BLaER1 (cell line): ENCODE measurements at regions not wholly inside any gene's neighbourhood (a gene's known extent, or its start where the extent isn't known, plus 50 kb on each side); places are given as distances from the start of the nearest gene placed in this dataset.

Experiments
- H3K27ac ChIP-seq: shearing (Covaris generic); formaldehyde crosslinking; 2 replicates; pipeline ENCODE4 v1.8.1; 2022
- H3K27me3 ChIP-seq: shearing (Covaris generic); formaldehyde crosslinking; 2 replicates; pipeline ENCODE4 v1.8.1; 2022
- H3K36me3 ChIP-seq: shearing (Covaris generic); formaldehyde crosslinking; 2 replicates; pipeline ENCODE4 v1.8.1; 2022
- H3K4me1 ChIP-seq: shearing (Covaris generic); formaldehyde crosslinking; 2 replicates; pipeline ENCODE4 v1.8.1; 2022
- H3K4me2 ChIP-seq: shearing (Covaris generic); formaldehyde crosslinking; 2 replicates; pipeline ENCODE4 v1.8.1; 2022
- H3K4me3 ChIP-seq: shearing (Covaris generic); formaldehyde crosslinking; 2 replicates; pipeline ENCODE4 v1.8.1; 2022
- H3K9ac ChIP-seq: shearing (Covaris generic); formaldehyde crosslinking; 2 replicates; pipeline ENCODE4 v1.8.1; 2022
- H3K9me3 ChIP-seq: shearing (Covaris generic); formaldehyde crosslinking; 2 replicates; pipeline ENCODE4 v1.8.1; 2022
- H4K20me1 ChIP-seq: shearing (Covaris generic); formaldehyde crosslinking; 2 replicates; pipeline ENCODE4 v1.8.1; 2022
- Cebpa-rat ChIP-seq: shearing (Covaris generic); IDR thresholded peaks from 2 replicates; pipeline ENCODE4 v1.8.1; 2022

GRCh38 chr17:65398040-65398787, 163.2 kb downstream of the AXIN2 start:
- no peak overlapping the region for H3K4me2 ChIP-seq
- no peak for TF ChIP-seq Cebpa-rat
- no peaks in the 10 kb centered on the region for H4K20me1 ChIP-seq
- H3K4me3 ChIP-seq, result no peak overlapping the region
- H3K27me3 ChIP-seq, result no peaks in the 10 kb centered on the region
- H3K4me1 ChIP-seq, result peaks cover 7% of the 10 kb centered on the region; the same call in 1 of the 2 replicates
- no peak overlapping the region for H3K9ac ChIP-seq
- H3K9me3 ChIP-seq, result no peaks in the 10 kb centered on the region
- H3K27ac ChIP-seq, result no peak overlapping the region
- H3K36me3 ChIP-seq, result no peaks in the 10 kb centered on the region

DNA sequence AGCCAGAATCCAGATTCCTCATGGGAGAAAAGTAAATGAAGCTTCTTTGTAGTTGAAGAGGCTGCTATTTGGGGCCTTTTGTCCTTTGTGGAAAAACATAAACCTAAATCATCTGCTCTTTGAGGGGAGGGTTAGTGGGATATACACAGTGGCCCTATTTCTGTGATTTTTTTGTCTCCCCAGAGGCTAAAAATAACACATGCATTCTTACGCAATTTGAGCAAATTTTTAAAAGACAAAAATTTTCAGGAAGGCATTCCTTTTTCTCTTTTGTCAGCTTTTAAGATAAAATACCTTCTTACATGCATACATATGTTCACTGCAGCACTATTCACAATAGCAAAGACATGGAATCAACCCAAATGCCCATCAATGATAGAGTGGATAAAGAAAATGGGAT, 165.5 kb downstream of the AXIN2 start:
- no peaks in the 10 kb centered on the region for H3K9me3 ChIP-seq
- no peak for TF ChIP-seq Cebpa-rat
- H3K4me3 ChIP-seq, result no peak overlapping the region
- H3K4me1 ChIP-seq, result peaks cover 7% of the 10 kb centered on the region; the same call in 1 of the 2 replicates
- no peak overlapping the region for H3K9ac ChIP-seq
- H3K4me2 ChIP-seq, result no peak overlapping the region
- H3K27me3 ChIP-seq, result no peaks in the 10 kb centered on the region
- H3K27ac ChIP-seq, result no peak overlapping the region
- no peaks in the 10 kb centered on the region for H4K20me1 ChIP-seq
- no peaks in the 10 kb centered on the region for H3K36me3 ChIP-seq

GRCh38 chr17:65394811-65395472, 166.5 kb downstream of the AXIN2 start:
- no peaks in the 10 kb centered on the region for H3K27me3 ChIP-seq
- H3K4me1 ChIP-seq, result peaks cover 7% of the 10 kb centered on the region; the same call in 1 of the 2 replicates
- TF ChIP-seq Cebpa-rat, result no peak
- H3K4me2 ChIP-seq, result peak overlapping the region; percentile 4; the same call in 1 of the 2 replicates
- H4K20me1 ChIP-seq, result no peaks in the 10 kb centered on the region
- no peaks in the 10 kb centered on the region for H3K36me3 ChIP-seq
- H3K9ac ChIP-seq, result no peak overlapping the region
- no peaks in the 10 kb centered on the region for H3K9me3 ChIP-seq
- H3K27ac ChIP-seq, result no peak overlapping the region
- no peak overlapping the region for H3K4me3 ChIP-seq

GRCh38 chr17:65393514-65393913, 167.9 kb downstream of the AXIN2 start:
- Histone ChIP-seq H3K4me3 (no peak overlapping the region), H3K4me2 (no peak overlapping the region), H3K27ac (no peak overlapping the region), H3K9ac (no peak overlapping the region), H3K27me3 (no peaks in the 10 kb centered on the region), H3K4me1 (peaks cover 7% of the 10 kb centered on the region; the same call in 1 of the 2 replicates), H4K20me1 (no peaks in the 10 kb centered on the region), H3K9me3 (no peaks in the 10 kb centered on the region), H3K36me3 (no peaks in the 10 kb centered on the region)
- no peak for TF ChIP-seq Cebpa-rat

DNA sequence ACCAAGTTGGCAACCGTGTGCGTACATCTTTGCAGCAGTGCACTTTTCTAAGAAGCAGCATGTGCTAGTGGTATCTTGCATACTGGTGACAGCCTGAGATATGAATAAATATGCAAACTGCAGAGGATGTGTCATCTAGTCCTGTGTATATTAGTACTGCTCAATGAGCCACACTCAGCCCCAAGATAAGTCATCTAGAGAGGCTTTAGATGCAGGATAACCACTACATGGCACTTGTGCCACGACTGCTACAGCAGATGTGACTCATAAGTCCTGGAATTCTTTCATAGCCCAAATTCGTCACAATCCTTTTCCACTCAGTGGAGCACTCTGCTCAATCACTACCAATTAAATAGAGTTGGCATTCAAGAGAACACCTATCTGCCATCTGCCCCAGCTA, 171.5 kb downstream of the AXIN2 start:
- no peak overlapping the region for H3K4me3 ChIP-seq
- H3K27ac ChIP-seq, result no peak overlapping the region
- H3K4me1 ChIP-seq, result peaks cover 6% of the 10 kb centered on the region; the same call in 1 of the 2 replicates
- no peak for TF ChIP-seq Cebpa-rat
- H3K4me2 ChIP-seq, result no peak overlapping the region
- H3K36me3 ChIP-seq, result no peaks in the 10 kb centered on the region
- no peaks in the 10 kb centered on the region for H3K27me3 ChIP-seq
- H4K20me1 ChIP-seq, result no peaks in the 10 kb centered on the region
- H3K9ac ChIP-seq, result no peak overlapping the region
- peaks cover 6% of the 10 kb centered on the region; the same call in 1 of the 2 replicates for H3K9me3 ChIP-seq

GRCh38 chr17:65389426-65389825, 172.0 kb downstream of the AXIN2 start:
- Histone ChIP-seq H3K36me3 (no peaks in the 10 kb centered on the region), H3K27ac (no peak overlapping the region), H3K4me2 (no peak overlapping the region), H3K9me3 (peaks cover 6% of the 10 kb centered on the region; the same call in 1 of the 2 replicates), H3K9ac (no peak overlapping the region), H3K4me1 (peaks cover under 1% of the 10 kb centered on the region; the same call in 1 of the 2 replicates), H3K4me3 (no peak overlapping the region), H3K27me3 (no peaks in the 10 kb centered on the region), H4K20me1 (no peaks in the 10 kb centered on the region)
- TF ChIP-seq Cebpa-rat, result no peak

DNA sequence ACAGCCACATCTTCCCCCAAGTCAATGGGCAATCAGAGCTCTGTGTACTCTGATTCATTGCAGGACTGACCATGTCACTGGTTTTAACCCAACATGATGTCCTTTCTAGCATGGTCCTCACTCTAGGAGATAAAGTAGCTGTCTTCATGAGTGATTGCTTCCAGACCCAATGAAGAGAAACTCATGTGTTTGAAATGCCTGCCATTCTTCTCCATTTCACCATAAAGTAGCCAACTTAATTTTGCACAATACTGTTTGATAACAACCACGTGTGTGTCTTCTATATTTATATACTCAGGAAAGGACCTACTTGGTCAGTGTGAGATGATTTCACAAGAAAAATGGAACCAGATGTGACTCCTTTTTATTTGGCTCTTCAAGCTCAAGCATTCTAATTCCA, 172.5 kb downstream of the AXIN2 start:
- Histone ChIP-seq H3K27me3 (no peaks in the 10 kb centered on the region), H4K20me1 (no peaks in the 10 kb centered on the region), H3K9me3 (peaks cover 6% of the 10 kb centered on the region; the same call in 1 of the 2 replicates), H3K4me1 (no peaks in the 10 kb centered on the region), H3K4me3 (no peak overlapping the region), H3K27ac (no peak overlapping the region), H3K4me2 (no peak overlapping the region), H3K36me3 (no peaks in the 10 kb centered on the region), H3K9ac (no peak overlapping the region)
- no peak for TF ChIP-seq Cebpa-rat

- Histone ChIP-seq H3K9me3 (peaks cover 6% of the 10 kb centered on the region; the same call in 1 of the 2 replicates), H3K36me3 (no peaks in the 10 kb centered on the region), H3K4me2 (no peak overlapping the region), H3K27ac (no peak overlapping the region), H3K9ac (no peak overlapping the region), H3K27me3 (no peaks in the 10 kb centered on the region), H3K4me3 (no peak overlapping the region), H3K4me1 (peaks cover 7% of the 10 kb centered on the region), H4K20me1 (no peaks in the 10 kb centered on the region)
- no peak for TF ChIP-seq Cebpa-rat
Observed at GRCh38 chr17:65387322-65387721, 174.1 kb downstream of the AXIN2 start.

DNA sequence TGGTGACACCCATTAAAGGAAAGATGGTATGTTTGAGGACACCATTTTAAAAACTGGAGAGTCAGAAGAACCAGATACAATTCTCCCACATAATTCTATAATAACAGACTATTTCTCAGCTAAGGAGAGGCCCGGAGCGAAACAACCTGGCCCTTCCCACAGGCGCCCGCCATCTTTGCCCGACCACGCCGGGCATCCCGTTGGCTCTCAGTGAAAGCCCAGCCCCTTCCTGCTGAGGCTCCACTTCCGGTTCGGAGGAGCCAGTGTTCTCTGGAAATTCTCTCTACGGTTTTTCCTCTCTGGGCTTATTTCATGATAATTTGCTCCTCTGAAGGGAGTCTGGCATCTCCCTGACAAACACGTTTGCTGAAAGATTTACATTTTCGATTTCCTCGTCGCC, 175.7 kb downstream of the AXIN2 start:
- TF ChIP-seq Cebpa-rat, result no peak
- Histone ChIP-seq H3K4me2 (no peak overlapping the region), H3K36me3 (no peaks in the 10 kb centered on the region), H3K4me1 (peaks cover 7% of the 10 kb centered on the region), H3K27me3 (no peaks in the 10 kb centered on the region), H3K4me3 (no peak overlapping the region), H3K9ac (no peak overlapping the region), H4K20me1 (no peaks in the 10 kb centered on the region), H3K9me3 (peaks cover 6% of the 10 kb centered on the region; the same call in 1 of the 2 replicates), H3K27ac (no peak overlapping the region)

GRCh38 chr17:65385071-65385470, 176.4 kb downstream of the AXIN2 start:
- Histone ChIP-seq H3K9me3 (peaks cover 6% of the 10 kb centered on the region; the same call in 1 of the 2 replicates), H3K27me3 (no peaks in the 10 kb centered on the region), H3K9ac (no peak overlapping the region), H3K4me2 (no peak overlapping the region), H4K20me1 (no peaks in the 10 kb centered on the region), H3K4me1 (peaks cover 7% of the 10 kb centered on the region), H3K4me3 (no peak overlapping the region), H3K36me3 (no peaks in the 10 kb centered on the region), H3K27ac (no peak overlapping the region)
- no peak for TF ChIP-seq Cebpa-rat
